Left renal pelvis (tissue), 4 donors: ENCODE measurements at regions not wholly inside any gene's neighbourhood (a gene's known extent, or its start where the extent isn't known, plus 50 kb on each side); places are given as distances from the start of the nearest gene placed in this dataset.

Experiments
- DNase-seq, 4 donors: peaks; one replicate each; pipeline ENCODE4 v3.0.0-alpha.2; 2013; ENCODE audit warnings: low read depth in 4 of 4, low spot score in 3 of 4

GRCh38 chr1:87939444-87939843 lies 610.8 kb downstream of the LMO4 start:
- DNase-seq, result no peak

DNA sequence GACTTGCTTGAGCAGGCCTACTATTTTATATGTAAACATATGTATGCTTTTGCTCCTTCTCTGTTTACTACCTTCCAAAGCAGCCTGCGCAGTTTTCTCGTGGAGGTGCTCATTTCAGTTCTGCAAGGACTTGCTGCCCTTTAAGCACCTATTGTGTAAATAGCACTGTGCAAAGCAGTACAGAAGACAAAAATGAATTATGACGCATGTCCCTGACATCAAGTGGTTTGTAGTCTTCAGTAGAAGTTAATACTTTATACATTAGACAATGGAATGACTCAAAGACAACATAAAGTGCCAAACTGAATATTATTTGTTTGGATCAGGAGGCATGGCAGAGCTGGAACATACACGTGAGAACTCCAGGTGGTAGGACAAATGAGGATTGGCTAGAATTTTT lies 611.7 kb downstream of the LMO4 start:
- DNase-seq, result no peak

DNA sequence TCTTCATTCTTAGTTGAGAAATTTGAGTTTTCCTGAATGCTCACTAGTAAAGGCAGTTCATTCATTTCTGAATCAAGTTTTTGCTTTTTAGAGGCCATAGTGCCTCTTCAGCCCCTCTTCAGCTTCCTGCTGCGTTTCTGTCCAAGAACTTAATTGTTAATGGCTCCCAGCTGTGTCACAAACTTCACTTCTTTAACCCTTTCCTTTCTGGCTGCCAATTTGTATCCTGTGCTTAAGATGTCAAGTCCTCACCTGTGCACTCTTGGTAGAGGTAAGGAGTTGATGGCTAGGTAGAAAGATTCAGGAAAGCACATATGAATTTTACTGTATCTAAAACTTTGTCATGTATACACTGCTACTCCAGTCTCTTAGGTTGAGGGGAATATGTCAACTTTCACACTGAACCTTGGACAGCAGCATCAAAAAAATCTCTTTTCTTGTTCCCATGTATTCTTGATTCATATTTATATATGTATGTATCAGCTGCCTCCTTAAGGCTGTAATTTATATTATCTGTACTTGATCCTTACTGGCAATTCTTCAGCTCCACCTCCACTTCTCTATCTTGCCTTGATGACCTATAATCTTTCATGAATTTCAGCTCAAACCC lies 612.8 kb downstream of the LMO4 start:
- peak in 2 of 4 donors; percentile 20 to 22 for DNase-seq

DNA sequence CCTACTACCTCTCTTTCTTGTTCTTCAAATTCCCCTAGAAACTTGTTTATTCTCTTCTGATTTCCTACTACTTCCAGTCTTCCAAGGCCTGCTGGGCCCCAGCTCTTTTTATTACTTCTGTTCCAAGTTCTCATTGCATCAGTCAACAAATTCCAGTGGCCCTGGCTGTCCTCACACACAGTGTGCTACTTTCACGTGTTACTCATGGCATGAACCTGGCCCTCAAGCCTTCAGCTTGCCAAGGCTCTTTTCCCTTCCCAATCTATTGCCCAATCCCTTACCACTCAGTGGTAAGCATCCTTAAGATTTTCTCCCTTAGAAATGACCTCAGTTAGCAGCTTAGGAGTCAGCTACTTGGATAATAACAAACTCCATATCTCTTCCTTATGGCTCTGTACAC lies 613.5 kb downstream of the LMO4 start:
- no peak for DNase-seq

- DNase-seq, result no peak
These were observed 621.0 kb downstream of the LMO4 start for GRCh38 chr1:87949711-87950110.

DNA sequence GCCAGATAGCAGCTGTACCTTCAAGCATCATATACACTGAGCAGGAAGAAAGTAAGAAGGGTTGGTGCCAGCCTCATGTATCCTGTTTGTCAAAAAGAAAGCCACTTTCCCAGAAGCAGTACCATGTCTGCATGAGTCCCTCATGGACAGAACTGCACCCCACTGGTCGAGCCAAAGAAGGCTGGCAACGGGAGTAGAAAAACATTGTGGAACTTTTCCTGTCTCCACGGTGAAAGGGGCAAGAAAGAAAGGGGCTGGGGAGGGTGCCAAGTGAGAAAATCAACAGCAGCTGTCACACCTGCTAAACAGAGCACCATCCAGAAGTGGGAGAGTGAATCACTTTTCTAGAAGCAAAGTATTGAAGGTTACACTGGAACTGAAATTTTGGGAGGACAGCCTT lies 621.7 kb downstream of the LMO4 start:
- no peak for DNase-seq

DNA sequence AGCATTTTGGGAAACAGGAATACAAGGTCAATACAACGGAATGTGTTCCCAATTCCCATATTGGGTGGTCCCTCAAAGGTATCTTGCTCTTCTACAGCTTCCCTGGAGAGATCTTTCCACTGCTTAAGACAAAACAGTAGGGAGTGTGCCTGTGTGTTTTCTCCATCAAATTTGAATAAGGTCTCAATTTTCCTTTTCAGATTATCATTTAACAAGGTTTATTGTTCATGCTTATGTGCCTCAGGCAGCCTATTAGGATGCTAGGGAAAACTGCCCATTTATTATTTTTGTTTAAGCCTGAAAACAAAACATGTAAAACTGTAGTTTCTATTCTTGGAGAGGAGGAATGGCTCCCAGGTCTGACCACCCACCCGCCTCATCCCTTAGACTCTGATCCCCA lies 622.7 kb downstream of the LMO4 start:
- no peak for DNase-seq

DNA sequence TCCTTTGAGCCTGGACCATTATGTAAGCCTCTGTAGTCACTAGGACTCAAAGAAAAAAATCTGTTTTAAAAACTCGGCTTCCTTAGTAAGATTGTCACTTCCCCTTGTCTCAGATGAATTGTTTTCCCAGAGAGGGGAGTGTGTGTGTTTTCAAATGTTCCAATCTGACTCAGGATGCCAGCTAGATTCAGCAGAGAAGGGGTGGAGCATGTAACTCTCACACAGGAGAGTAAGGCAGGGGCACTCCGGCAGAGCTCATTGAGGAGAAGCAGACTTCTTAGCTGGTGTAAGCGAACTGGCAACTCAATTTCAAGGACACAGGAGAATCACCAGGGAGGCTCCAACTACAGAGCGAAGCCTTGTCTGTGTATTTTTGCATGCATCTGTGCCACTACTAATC lies 623.2 kb downstream of the LMO4 start:
- DNase-seq, result no peak

DNA sequence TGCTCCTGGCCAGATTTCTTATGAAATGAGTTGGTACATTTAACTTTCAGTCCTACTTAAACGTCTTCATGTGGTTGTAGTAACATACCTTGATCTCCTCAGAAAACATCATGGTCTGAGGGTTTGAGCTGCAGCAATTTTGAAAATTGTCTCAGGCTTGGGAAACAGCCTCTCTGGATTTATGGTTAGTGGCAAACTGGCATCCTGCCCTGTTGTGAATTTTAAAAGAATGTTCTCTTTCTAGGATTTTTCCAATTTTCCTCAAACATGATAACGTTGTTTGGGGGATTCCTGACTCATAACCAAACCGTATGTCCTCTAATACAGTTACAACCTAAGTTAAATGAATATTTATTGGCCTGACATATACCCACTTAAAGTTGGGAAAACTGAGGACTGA lies 624.4 kb downstream of the LMO4 start:
- no peak for DNase-seq

GRCh38 chr1:87953732-87954344 lies 625.2 kb downstream of the LMO4 start:
- peak in 1 of 4 donors; percentile 57 for DNase-seq

GRCh38 chr1:87955038-87955437 lies 626.4 kb downstream of the LMO4 start:
- DNase-seq, result no peak

DNA sequence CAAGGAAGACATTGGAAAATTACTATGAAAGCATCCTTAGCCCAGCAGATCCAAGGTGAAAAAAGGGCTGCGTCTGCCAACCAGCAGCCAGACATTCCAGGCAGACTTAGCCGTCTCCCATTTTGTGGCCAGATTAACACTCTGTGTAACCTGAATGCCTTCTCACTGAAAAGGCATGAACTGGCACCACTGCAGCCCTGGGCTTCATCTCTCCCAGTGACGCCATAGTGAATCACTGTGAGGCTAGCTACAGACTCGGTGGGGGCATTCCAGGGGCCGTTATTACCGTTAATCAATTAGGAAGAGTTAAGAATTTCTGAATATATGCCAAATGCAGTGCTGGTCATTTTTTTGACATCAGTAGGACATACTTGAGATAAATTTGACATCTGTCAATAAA lies 627.4 kb downstream of the LMO4 start:
- DNase-seq, result no peak

DNA sequence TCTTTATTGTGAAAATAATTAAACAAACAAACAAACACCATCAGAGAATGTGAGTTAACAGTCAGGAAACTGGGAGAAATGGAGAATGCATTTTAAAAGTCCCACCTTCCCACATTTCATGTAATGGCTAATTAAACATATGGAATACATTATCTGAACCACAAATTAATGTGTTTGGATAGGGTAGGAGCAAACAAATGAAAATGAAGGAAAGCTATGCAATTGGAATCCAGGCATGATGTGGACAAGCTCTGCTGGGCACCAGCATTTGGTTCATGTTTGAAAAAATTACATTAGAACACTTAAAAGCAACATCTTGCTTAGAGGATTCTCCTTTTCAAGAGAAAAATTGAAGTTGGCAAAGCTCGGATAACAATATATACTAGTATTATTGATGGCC lies 628.1 kb downstream of the LMO4 start:
- no peak for DNase-seq

GRCh38 chr1:87957331-87957730 lies 628.7 kb downstream of the LMO4 start:
- no peak for DNase-seq

- DNase-seq, result no peak
These were observed 629.5 kb downstream of the LMO4 start for GRCh38 chr1:87958201-87958600.

DNA sequence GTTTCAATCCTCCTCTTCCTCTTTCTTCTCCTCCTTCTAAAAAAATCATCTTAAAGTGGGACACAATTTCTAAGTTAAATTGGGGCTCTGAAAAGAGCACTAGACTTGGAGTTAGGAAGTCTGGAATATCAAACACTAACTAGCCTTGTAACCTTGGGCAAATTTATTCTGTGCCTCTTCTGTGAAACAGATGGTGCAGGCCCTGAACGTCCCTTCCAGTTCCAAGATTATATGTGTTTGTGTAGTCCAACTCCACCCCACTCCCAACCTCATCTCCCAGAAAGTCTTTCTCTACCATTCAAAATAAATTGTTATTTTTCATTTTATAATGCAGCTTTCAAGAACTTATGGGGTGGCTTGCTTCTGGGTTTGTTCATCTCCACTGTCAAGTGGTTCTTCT lies 630.0 kb downstream of the LMO4 start:
- no peak for DNase-seq

DNA sequence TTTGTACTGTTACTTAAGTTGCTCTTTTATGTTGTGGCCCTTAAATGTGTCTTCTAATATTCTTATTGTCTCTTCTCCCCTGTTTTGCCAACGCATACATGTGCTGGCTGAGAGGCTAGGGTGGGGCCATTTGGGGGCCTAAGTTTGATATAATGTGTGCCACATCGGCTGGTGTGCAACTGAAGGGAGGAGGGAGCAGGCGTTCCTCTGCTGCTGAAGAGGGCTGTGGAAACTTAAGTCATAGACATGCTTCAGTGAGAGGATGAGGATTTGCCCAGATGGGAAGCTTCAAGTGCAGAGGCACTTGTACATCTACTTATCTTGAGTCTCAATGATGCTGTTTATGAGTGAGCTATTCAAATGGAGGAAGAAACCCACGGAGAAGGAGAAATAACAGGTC lies 630.6 kb downstream of the LMO4 start:
- no peak for DNase-seq

GRCh38 chr1:87961992-87962391 lies 633.3 kb downstream of the LMO4 start:
- DNase-seq, result no peak

DNA sequence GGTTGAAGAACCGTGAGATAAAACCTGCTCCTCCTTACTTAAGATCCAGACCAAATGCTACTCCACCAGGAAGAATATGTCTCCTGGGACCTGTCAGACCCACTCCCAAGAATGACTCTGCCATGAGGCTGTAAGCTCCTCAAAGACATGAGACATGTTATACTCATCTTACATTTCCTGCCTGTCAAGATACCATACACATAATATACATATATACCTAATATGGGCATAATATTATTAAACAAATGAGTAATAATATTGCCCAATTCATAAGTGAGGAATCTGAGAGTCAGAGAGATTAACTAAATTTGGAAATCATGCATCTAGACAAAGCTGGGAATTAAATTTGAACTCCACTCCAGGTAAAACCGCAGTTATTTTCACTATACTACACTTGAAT lies 634.9 kb downstream of the LMO4 start:
- DNase-seq, result no peak

DNA sequence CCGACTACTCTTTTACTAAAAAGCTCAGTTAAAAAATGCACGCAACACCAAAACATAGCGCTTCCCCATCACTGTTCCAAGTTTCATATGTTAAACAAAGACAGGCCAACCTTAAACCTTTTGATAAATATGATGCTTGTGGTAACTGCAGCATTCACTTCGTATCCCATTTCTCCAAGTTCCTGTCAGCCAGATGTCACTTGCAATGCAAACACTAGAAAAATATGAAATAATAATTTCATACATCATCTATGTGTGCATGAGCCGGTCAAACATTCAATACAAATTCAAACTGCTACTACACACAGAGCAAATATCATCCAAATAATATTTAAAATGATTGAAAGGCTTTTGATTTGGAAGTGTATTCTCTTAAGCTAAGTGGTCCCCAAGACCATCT lies 636.5 kb downstream of the LMO4 start:
- no peak for DNase-seq

GRCh38 chr1:87968197-87968955 lies 639.7 kb downstream of the LMO4 start:
- peak; percentile 34 to 52 (median 44) for DNase-seq

- DNase-seq, result no peak
These were observed 640.4 kb downstream of the LMO4 start for GRCh38 chr1:87969040-87969439.
